ENCODE measurements at regions not wholly inside any gene's neighbourhood (a gene's known extent, or its start where the extent isn't known, plus 50 kb on each side); places are given as distances from the start of the nearest gene placed in this dataset.
A peak's percentile ranks its signal among the peaks of the same experiment; 100 is the strongest.

DNA sequence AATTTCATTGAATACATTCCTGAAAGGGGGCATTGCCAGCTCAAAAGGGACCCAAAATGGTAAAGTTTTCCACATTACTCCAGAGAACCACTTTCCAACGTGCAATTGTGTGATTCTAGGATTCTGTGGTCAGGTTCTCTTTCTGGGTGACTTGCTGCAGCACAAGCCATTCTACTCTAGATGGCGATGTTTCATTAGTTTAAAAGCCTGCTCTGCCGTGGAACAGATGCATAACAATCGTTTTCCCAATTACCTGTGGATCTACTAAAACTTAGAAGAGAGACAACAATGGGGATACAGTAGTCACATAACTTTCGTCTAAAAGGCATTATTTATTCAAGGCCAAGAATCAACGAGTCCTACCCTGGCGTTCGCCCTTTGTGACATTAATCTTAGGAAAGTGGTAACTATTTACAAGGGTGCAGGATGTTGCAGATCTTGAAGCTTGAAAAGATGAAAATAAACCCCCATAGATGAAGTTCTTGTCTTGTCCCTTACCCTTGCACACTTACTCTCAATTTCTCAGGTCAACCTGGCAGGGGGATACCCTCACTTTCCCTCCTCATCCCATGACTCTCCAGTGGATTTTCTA, 400.9 kb downstream of the SNAPC1 start:
- TF ChIP-seq CTCF (IDR thresholded peaks at IDR 0.05) (peak; percentile 77), ZFX (IDR thresholded peaks at IDR 0.05; ENCODE audit: borderline replicate concordance) (no peak)

Data from 22Rv1 (cell line).